Liver (tissue), 3 donors: ENCODE measurements at regions not wholly inside any gene's neighbourhood (a gene's known extent, or its start where the extent isn't known, plus 50 kb on each side); places are given as distances from the start of the nearest gene placed in this dataset.

Experiments
- FOXA1 ChIP-seq: IDR thresholded peaks from 2 replicates; pipeline ENCODE4 v1.6.1; 2016; ENCODE audit warnings: antibody characterized with exemption
- GABPA ChIP-seq, 2 donors: IDR thresholded peaks in 1 of 2; conservative IDR thresholded peaks in 1 of 2; 2 replicates each; pipeline ENCODE4 v1.6.1; 2016; ENCODE audit warnings: antibody characterized with exemption in 2 of 2, mild to moderate bottlenecking in 1 of 2, moderate library complexity in 1 of 2
- HNF4A ChIP-seq, 2 donors: conservative IDR thresholded peaks; 2 replicates each; pipeline ENCODE4 v1.6.1; 2016; ENCODE audit warnings: antibody characterized with exemption in 2 of 2, mild to moderate bottlenecking in 2 of 2
- JUND ChIP-seq, 2 donors: IDR thresholded peaks; 2 replicates each; pipeline ENCODE4 v1.6.1; 2016; ENCODE audit warnings: antibody characterized with exemption in 2 of 2
- NR2F2 ChIP-seq: IDR thresholded peaks from 2 replicates; pipeline ENCODE4 v1.6.1; 2016; ENCODE audit warnings: antibody characterized with exemption
- RAD21 ChIP-seq, 2 donors: IDR thresholded peaks; 2 replicates each; pipeline ENCODE4 v1.6.1; 2016; ENCODE audit warnings: antibody characterized with exemption in 2 of 2, mild to moderate bottlenecking in 2 of 2
- SP1 ChIP-seq: IDR thresholded peaks from 2 replicates; pipeline ENCODE4 v1.6.1; 2018; ENCODE audit warnings: antibody characterized with exemption, mild to moderate bottlenecking
- TAF1 ChIP-seq: conservative IDR thresholded peaks from 2 replicates; pipeline ENCODE4 v1.6.1; 2016; ENCODE audit warnings: antibody characterized with exemption, mild to moderate bottlenecking
- YY1 ChIP-seq: IDR thresholded peaks from 2 replicates; pipeline ENCODE4 v1.6.1; 2016; ENCODE audit warnings: antibody characterized with exemption, mild to moderate bottlenecking
- TF ChIP-seq, protein P1 (sequence below): fragments of 150-350 bp; IDR thresholded peaks from 2 replicates; pipeline ENCODE4 v1.5.1; 2017; ENCODE audit warnings: improper control_type of control experiment, low read depth, low read length; ENCODE audit not compliant: missing input control
- TF ChIP-seq, protein P2 (sequence below): IDR thresholded peaks from 2 replicates; pipeline ENCODE4 v1.6.1; 2016; ENCODE audit warnings: antibody characterized with exemption, mild to moderate bottlenecking
- TF ChIP-seq, protein P3 (sequence below): IDR thresholded peaks from 2 replicates; pipeline ENCODE4 v1.6.1; 2016; ENCODE audit warnings: antibody characterized with exemption
- TF ChIP-seq, protein P4 (sequence below): IDR thresholded peaks from 2 replicates; pipeline ENCODE4 v1.6.1; 2016; ENCODE audit warnings: antibody characterized with exemption
- TF ChIP-seq, protein P5 (sequence below): IDR thresholded peaks from 2 replicates; pipeline ENCODE4 v1.6.1; 2016; ENCODE audit warnings: antibody characterized with exemption
- donor health status: healthy.
- donor health status: healthy.

DNA sequence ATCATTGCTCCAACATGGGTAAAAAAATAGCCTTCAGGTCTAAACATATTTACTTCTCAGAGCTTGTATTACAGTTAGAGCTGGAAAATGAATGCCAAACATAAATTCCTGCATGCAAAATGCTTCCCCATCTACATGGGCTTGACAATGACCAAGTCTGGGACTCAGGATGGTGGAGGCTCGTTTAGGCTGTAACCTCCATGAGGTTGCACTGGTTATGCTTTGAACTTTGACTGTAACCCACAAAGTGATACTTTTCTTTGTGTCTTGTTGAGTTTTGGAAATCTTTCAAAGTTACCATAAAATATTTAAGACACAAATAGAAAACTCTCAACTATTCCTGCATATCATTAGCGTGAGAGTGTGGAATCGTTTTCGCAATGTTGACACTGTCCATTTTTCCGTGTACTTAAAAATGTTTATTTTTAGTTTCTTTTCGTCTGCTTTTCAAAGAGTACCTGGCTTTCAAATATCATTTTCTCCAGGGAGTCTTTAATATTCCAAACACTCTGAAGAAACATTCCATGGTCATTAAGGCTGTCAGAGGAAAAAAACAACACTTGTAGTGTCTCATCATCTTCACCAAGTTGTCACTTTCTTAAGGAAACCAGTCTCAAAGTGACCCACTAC, 487.8 kb downstream of the ENC1 start:
- TF ChIP-seq, protein P1, sequence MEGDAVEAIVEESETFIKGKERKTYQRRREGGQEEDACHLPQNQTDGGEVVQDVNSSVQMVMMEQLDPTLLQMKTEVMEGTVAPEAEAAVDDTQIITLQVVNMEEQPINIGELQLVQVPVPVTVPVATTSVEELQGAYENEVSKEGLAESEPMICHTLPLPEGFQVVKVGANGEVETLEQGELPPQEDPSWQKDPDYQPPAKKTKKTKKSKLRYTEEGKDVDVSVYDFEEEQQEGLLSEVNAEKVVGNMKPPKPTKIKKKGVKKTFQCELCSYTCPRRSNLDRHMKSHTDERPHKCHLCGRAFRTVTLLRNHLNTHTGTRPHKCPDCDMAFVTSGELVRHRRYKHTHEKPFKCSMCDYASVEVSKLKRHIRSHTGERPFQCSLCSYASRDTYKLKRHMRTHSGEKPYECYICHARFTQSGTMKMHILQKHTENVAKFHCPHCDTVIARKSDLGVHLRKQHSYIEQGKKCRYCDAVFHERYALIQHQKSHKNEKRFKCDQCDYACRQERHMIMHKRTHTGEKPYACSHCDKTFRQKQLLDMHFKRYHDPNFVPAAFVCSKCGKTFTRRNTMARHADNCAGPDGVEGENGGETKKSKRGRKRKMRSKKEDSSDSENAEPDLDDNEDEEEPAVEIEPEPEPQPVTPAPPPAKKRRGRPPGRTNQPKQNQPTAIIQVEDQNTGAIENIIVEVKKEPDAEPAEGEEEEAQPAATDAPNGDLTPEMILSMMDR, result no peak
- TF ChIP-seq, protein P2, sequence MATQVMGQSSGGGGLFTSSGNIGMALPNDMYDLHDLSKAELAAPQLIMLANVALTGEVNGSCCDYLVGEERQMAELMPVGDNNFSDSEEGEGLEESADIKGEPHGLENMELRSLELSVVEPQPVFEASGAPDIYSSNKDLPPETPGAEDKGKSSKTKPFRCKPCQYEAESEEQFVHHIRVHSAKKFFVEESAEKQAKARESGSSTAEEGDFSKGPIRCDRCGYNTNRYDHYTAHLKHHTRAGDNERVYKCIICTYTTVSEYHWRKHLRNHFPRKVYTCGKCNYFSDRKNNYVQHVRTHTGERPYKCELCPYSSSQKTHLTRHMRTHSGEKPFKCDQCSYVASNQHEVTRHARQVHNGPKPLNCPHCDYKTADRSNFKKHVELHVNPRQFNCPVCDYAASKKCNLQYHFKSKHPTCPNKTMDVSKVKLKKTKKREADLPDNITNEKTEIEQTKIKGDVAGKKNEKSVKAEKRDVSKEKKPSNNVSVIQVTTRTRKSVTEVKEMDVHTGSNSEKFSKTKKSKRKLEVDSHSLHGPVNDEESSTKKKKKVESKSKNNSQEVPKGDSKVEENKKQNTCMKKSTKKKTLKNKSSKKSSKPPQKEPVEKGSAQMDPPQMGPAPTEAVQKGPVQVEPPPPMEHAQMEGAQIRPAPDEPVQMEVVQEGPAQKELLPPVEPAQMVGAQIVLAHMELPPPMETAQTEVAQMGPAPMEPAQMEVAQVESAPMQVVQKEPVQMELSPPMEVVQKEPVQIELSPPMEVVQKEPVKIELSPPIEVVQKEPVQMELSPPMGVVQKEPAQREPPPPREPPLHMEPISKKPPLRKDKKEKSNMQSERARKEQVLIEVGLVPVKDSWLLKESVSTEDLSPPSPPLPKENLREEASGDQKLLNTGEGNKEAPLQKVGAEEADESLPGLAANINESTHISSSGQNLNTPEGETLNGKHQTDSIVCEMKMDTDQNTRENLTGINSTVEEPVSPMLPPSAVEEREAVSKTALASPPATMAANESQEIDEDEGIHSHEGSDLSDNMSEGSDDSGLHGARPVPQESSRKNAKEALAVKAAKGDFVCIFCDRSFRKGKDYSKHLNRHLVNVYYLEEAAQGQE, result no peak
- TF ChIP-seq, protein P3, sequence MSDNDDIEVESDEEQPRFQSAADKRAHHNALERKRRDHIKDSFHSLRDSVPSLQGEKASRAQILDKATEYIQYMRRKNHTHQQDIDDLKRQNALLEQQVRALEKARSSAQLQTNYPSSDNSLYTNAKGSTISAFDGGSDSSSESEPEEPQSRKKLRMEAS, result no peak
- no peak for TF ChIP-seq YY1
- TF ChIP-seq, protein P4, sequence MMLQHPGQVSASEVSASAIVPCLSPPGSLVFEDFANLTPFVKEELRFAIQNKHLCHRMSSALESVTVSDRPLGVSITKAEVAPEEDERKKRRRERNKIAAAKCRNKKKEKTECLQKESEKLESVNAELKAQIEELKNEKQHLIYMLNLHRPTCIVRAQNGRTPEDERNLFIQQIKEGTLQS, result no peak
- TF ChIP-seq RAD21 (IDR thresholded peaks at IDR 0.05), result no peak
- no peak for TF ChIP-seq GABPA (IDR thresholded peaks at IDR 0.05 in 1 of 2, conservative IDR thresholded peaks at IDR 0.05 in 1 of 2)
- no peak for TF ChIP-seq SP1
- TF ChIP-seq, protein P5, sequence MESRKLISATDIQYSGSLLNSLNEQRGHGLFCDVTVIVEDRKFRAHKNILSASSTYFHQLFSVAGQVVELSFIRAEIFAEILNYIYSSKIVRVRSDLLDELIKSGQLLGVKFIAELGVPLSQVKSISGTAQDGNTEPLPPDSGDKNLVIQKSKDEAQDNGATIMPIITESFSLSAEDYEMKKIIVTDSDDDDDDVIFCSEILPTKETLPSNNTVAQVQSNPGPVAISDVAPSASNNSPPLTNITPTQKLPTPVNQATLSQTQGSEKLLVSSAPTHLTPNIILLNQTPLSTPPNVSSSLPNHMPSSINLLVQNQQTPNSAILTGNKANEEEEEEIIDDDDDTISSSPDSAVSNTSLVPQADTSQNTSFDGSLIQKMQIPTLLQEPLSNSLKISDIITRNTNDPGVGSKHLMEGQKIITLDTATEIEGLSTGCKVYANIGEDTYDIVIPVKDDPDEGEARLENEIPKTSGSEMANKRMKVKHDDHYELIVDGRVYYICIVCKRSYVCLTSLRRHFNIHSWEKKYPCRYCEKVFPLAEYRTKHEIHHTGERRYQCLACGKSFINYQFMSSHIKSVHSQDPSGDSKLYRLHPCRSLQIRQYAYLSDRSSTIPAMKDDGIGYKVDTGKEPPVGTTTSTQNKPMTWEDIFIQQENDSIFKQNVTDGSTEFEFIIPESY, result no peak
- TF ChIP-seq TAF1, result no peak
- no peak for TF ChIP-seq FOXA1
- no peak for TF ChIP-seq HNF4A (conservative IDR thresholded peaks at IDR 0.05)
- TF ChIP-seq NR2F2, result no peak
- TF ChIP-seq JUND (IDR thresholded peaks at IDR 0.05), result no peak
